ENCODE measurements at regions not wholly inside any gene's neighbourhood (a gene's known extent, or its start where the extent isn't known, plus 50 kb on each side); places are given as distances from the start of the nearest gene placed in this dataset.

- Histone ChIP-seq H3K4me2 (ENCODE audit: extremely low read depth, insufficient read depth, low read length) (no peak overlapping the region), H3K27ac (ENCODE audit: insufficient read depth, low read length) (no peak overlapping the region), H3K4me3 (replicated peaks in 1 of 4; ENCODE audit: control extremely low read depth in 1 of 4, insufficient read depth in 1 of 4, low read depth in 3 of 4, low read length in 4 of 4) (no peak overlapping the region), H3K9ac (ENCODE audit: insufficient read depth, low read length) (no peak overlapping the region), H3K4me1 (ENCODE audit: control insufficient read depth, extremely low read depth, insufficient read depth, low read length) (no peaks in the 10 kb centered on the region), H3K9me3 (ENCODE audit: control insufficient read depth, insufficient read depth, low read depth, low read length) (no peaks in the 10 kb centered on the region), H3K27me3 (ENCODE audit: control insufficient read depth, insufficient read depth, low read length) (no peaks in the 10 kb centered on the region), H4K20me1 (ENCODE audit: control insufficient read depth, extremely low read depth, insufficient read depth, low read length) (no peaks in the 10 kb centered on the region), H2AFZ (ENCODE audit: low read length) (no peak overlapping the region), H3K36me3 (ENCODE audit: control insufficient read depth, insufficient read depth, low read length) (no peaks in the 10 kb centered on the region), H3K79me2 (ENCODE audit: control insufficient read depth, insufficient read depth, low read length) (no peaks in the 10 kb centered on the region)
- TF ChIP-seq EZH2 (IDR thresholded peaks at IDR 0.05; ENCODE audit: low read length, missing control alignments): no peak
- no peak for TF ChIP-seq CTCF (conservative IDR thresholded peaks at IDR 0.05 in 1 of 2, IDR thresholded peaks at IDR 0.05 in 1 of 2; ENCODE audit: low read depth in 1 of 2, low read length in 2 of 2)
- DNase-seq (ENCODE audit: low read depth in 2 of 2): no peak
Measured at GRCh38 chr18:35776473-35776872, 194.9 kb downstream of the GALNT1 start.

GRCh38 chr18:35777039-35777438, 195.4 kb upstream of the RMP24 start:
- Histone ChIP-seq H3K79me2 (ENCODE audit: control insufficient read depth, insufficient read depth, low read length) (no peaks in the 10 kb centered on the region), H3K9me3 (ENCODE audit: control insufficient read depth, insufficient read depth, low read depth, low read length) (no peaks in the 10 kb centered on the region), H3K36me3 (ENCODE audit: control insufficient read depth, insufficient read depth, low read length) (no peaks in the 10 kb centered on the region), H3K27me3 (ENCODE audit: control insufficient read depth, insufficient read depth, low read length) (no peaks in the 10 kb centered on the region), H3K4me1 (ENCODE audit: control insufficient read depth, extremely low read depth, insufficient read depth, low read length) (no peaks in the 10 kb centered on the region), H3K27ac (ENCODE audit: insufficient read depth, low read length) (no peak overlapping the region), H3K9ac (ENCODE audit: insufficient read depth, low read length) (no peak overlapping the region), H3K4me2 (ENCODE audit: extremely low read depth, insufficient read depth, low read length) (no peak overlapping the region), H2AFZ (ENCODE audit: low read length) (no peak overlapping the region), H4K20me1 (ENCODE audit: control insufficient read depth, extremely low read depth, insufficient read depth, low read length) (no peaks in the 10 kb centered on the region), H3K4me3 (replicated peaks in 1 of 4; ENCODE audit: control extremely low read depth in 1 of 4, insufficient read depth in 1 of 4, low read depth in 3 of 4, low read length in 4 of 4) (no peak overlapping the region)
- TF ChIP-seq CTCF (conservative IDR thresholded peaks at IDR 0.05 in 1 of 2, IDR thresholded peaks at IDR 0.05 in 1 of 2; ENCODE audit: low read depth in 1 of 2, low read length in 2 of 2) (no peak), EZH2 (IDR thresholded peaks at IDR 0.05; ENCODE audit: low read length, missing control alignments) (no peak)
- no peak for DNase-seq (ENCODE audit: low read depth in 2 of 2)

DNA sequence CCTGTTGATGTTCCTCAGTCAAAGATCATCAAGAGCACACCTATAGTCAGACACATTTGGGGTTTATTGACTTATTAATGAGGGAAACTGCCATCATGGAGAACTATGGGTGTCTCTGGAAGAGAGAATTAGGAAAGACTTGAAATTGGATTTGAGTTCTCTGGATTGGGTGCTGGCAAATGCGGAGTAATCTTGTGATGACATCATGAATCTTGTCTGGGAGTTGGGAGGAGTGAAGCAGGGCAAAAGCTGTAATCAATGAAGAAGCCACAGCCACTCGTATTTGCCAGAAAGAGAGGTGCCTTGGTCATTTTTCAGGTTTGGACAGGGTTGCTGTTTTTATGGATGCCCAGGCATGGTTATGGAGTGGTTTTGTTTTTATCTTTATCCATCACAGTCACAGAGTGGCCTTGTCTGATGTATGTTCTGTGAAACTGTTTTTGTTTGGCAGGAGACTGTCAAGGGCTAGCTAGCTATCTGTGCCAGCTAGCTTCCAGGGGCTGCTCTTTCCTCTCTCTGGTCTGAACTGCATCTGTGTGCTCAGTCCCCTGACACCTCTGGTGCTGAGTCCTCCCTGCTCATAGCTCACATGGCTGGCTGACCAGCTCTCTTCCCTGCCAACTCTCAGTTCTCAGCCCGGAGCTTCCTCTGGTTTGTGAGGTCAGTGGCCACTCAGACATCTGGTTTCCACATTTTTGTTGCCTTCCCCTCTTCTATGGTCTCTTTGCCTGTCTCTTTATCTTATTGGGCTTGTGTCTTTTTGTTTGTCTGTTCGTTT, 193.4 kb upstream of the RMP24 start:
- Histone ChIP-seq H3K9me3 (ENCODE audit: control insufficient read depth, insufficient read depth, low read depth, low read length) (no peaks in the 10 kb centered on the region), H3K4me3 (replicated peaks in 1 of 4; ENCODE audit: control extremely low read depth in 1 of 4, insufficient read depth in 1 of 4, low read depth in 3 of 4, low read length in 4 of 4) (no peak overlapping the region), H3K36me3 (ENCODE audit: control insufficient read depth, insufficient read depth, low read length) (no peaks in the 10 kb centered on the region), H2AFZ (ENCODE audit: low read length) (no peak overlapping the region), H3K4me1 (ENCODE audit: control insufficient read depth, extremely low read depth, insufficient read depth, low read length) (no peaks in the 10 kb centered on the region), H3K4me2 (ENCODE audit: extremely low read depth, insufficient read depth, low read length) (no peak overlapping the region), H3K27ac (ENCODE audit: insufficient read depth, low read length) (no peak overlapping the region), H3K27me3 (ENCODE audit: control insufficient read depth, insufficient read depth, low read length) (no peaks in the 10 kb centered on the region), H3K9ac (ENCODE audit: insufficient read depth, low read length) (no peak overlapping the region), H4K20me1 (ENCODE audit: control insufficient read depth, extremely low read depth, insufficient read depth, low read length) (no peaks in the 10 kb centered on the region), H3K79me2 (ENCODE audit: control insufficient read depth, insufficient read depth, low read length) (no peaks in the 10 kb centered on the region)
- TF ChIP-seq CTCF (conservative IDR thresholded peaks at IDR 0.05 in 1 of 2, IDR thresholded peaks at IDR 0.05 in 1 of 2; ENCODE audit: low read depth in 1 of 2, low read length in 2 of 2) (no peak), EZH2 (IDR thresholded peaks at IDR 0.05; ENCODE audit: low read length, missing control alignments) (no peak)
- no peak for DNase-seq (ENCODE audit: low read depth in 2 of 2)
